K562 (cell line): ENCODE measurements at regions not wholly inside any gene's neighbourhood (a gene's known extent, or its start where the extent isn't known, plus 50 kb on each side); places are given as distances from the start of the nearest gene placed in this dataset.

Experiments
- ATAC-seq: fragments of 200-7000 bp; cut with Tn5 transposase; 3 replicates; pipeline ENCODE4 v1.9.1; 2020; ENCODE audit warnings: moderate library complexity
- BruUV-seq: library from RNA; stranded (reverse); fragments of 400-500 nt; replicated peaks from 2 replicates; lab custom pipeline; 2021; lab: Mats Ljungman, UMichigan
- CTCF ChIA-PET: fragments of 300-600 bp; formaldehyde crosslinking; extraction: SDS; loops from one replicate; lab custom pipeline; 2021; ENCODE audit warnings: low intra/inter-chr PET ratio; lab: Yijun Ruan, JAX
- POLR2A ChIA-PET: fragments of 300-600, 350-650 bp; sonication (Branson Sonifier 250); formaldehyde crosslinking; extraction: SDS; loops from one replicate; lab custom pipeline; 2021; ENCODE audit warnings: antibody characterized with exemption, inconsistent platforms; lab: Yijun Ruan, JAX
- DNase-seq, 4 experiments: peaks; one replicate each; pipeline versions ENCODE4 v3.0.0 to v3.0.0-alpha.2; 2011 to 2018; ENCODE audit warnings: low spot score in 3 of 4, mixed read lengths in 3 of 4; ENCODE audit errors: extremely low read depth in 1 of 4
- FAIRE-seq: peaks from 2 replicates; lab custom pipeline; 2011; peaks lifted over from hg19 to GRCh38; lab: Jason Lieb, UNC
- H2AFZ ChIP-seq: 2 replicates; pipeline ENCODE4 v1.6.0; 2011; ENCODE audit warnings: low read depth, low read length, control low read depth, inconsistent platforms
- H3K27ac ChIP-seq: fragments of 200-600 bp; 3 replicates; pipeline ENCODE4 v1.8.0; 2011; ENCODE audit warnings: low read depth, mild to moderate bottlenecking, control low read depth, inconsistent platforms, low read length, moderate library complexity, mixed read lengths; ENCODE audit errors: extremely low read depth
- H3K27me3 ChIP-seq, 2 experiments: fragments of 300-600 bp in 1 of 2; 2 replicates in 1 of 2; 3 replicates in 1 of 2; pipeline versions ENCODE4 v1.6.0 to v1.8.0; 2011; ENCODE audit warnings: inconsistent platforms in 2 of 2, low read length in 2 of 2, mild to moderate bottlenecking in 1 of 2, mixed read lengths in 1 of 2, moderate library complexity in 1 of 2; ENCODE audit not compliant: control insufficient read depth in 2 of 2, insufficient read depth in 2 of 2
- H3K36me3 ChIP-seq: fragments of 300-600 bp; 3 replicates; pipeline ENCODE4 v1.8.0; 2011; ENCODE audit warnings: mild to moderate bottlenecking, low read length, inconsistent platforms; ENCODE audit not compliant: control insufficient read depth, insufficient read depth
- H3K4me1 ChIP-seq, 2 experiments: fragments of 200-600 bp in 1 of 2; replicated peaks in 1 of 2; 2 replicates in 1 of 2; 3 replicates in 1 of 2; pipeline versions ENCODE4 v1.5.1 to v1.8.0; 2011; ENCODE audit warnings: inconsistent platforms in 2 of 2, low read length in 2 of 2, mild to moderate bottlenecking in 1 of 2, mixed read lengths in 1 of 2, moderate library complexity in 1 of 2; ENCODE audit not compliant: control insufficient read depth in 2 of 2, insufficient read depth in 2 of 2
- H3K4me2 ChIP-seq: 2 replicates; pipeline ENCODE4 v1.6.1; 2011; ENCODE audit warnings: low read length, control low read depth, inconsistent platforms, mixed read lengths; ENCODE audit not compliant: insufficient read depth
- H3K4me3 ChIP-seq: fragments of 200-600 bp; sonication (generic), shearing (Covaris generic); 2 replicates; pipeline ENCODE4 v1.5.1; 2016; ENCODE audit warnings: control low read depth, inconsistent platforms
- H3K79me2 ChIP-seq: fragments of 200-600 bp; 3 replicates; pipeline ENCODE4 v1.8.0; 2011; ENCODE audit warnings: low read length, inconsistent platforms; ENCODE audit not compliant: control insufficient read depth, insufficient read depth
- H3K9ac ChIP-seq, 2 experiments: 2 replicates each; pipeline versions ENCODE4 v1.6.0 to v1.6.1; 2011; ENCODE audit warnings: low read depth in 2 of 2, low read length in 2 of 2, control low read depth in 1 of 2, inconsistent platforms in 1 of 2, mild to moderate bottlenecking in 1 of 2, mixed read lengths in 1 of 2; ENCODE audit not compliant: insufficient read depth in 1 of 2
- H3K9me1 ChIP-seq: one replicate; pipeline ENCODE4 v1.6.0; 2011; ENCODE audit warnings: inconsistent platforms, mild to moderate bottlenecking, low read length, moderate library complexity; ENCODE audit not compliant: control insufficient read depth, insufficient read depth
- H3K9me3 ChIP-seq: replicated peaks from 2 replicates; pipeline ENCODE4 v1.5.1; 2011; ENCODE audit warnings: low read depth, low read length, inconsistent platforms; ENCODE audit not compliant: control insufficient read depth, insufficient read depth
- H4K20me1 ChIP-seq: replicated peaks from 2 replicates; pipeline ENCODE4 v1.6.1; 2011; ENCODE audit warnings: low read length, inconsistent platforms, mixed read lengths; ENCODE audit not compliant: control insufficient read depth, insufficient read depth
- DIDO1 ChIP-seq: fragments of 450-650 bp; IDR thresholded peaks from 2 replicates; pipeline ENCODE4 v1.6.1; 2016; ENCODE audit warnings: low read depth, missing biosample characterization, missing genetic modification characterization
- FOXM1 ChIP-seq, 2 experiments: fragments of 450-650 bp in 1 of 2; sonication (generic) in 1 of 2; formaldehyde crosslinking in 1 of 2; IDR thresholded peaks; 2 replicates each; pipeline versions ENCODE4 v1.6.1 to v1.9.0; 2017 to 2022; ENCODE audit warnings: low read depth in 2 of 2, mild to moderate bottlenecking in 2 of 2, missing genetic modification reagents in 1 of 2, moderate library complexity in 1 of 2
- GATAD2A ChIP-seq: fragments of 450-650 bp; IDR thresholded peaks from 2 replicates; pipeline ENCODE4 v1.6.1; 2017
- HDAC6 ChIP-seq: IDR thresholded peaks from 2 replicates; pipeline ENCODE4 v1.6.1; 2012; ENCODE audit warnings: low read depth, mild to moderate bottlenecking, control low read depth, inconsistent platforms, low read length, moderate library complexity
- KDM1A ChIP-seq, 2 experiments: fragments of 450-650 bp; IDR thresholded peaks; 2 replicates each; pipeline ENCODE4 v1.6.1; 2016; ENCODE audit warnings: mild to moderate bottlenecking in 2 of 2
- STAT5A ChIP-seq: IDR thresholded peaks from 2 replicates; pipeline ENCODE4 v1.6.1; 2012; ENCODE audit warnings: low read length, inconsistent platforms, borderline replicate concordance
- YBX1 ChIP-seq: fragments of 450-650 bp; IDR thresholded peaks from 2 replicates; pipeline ENCODE4 v1.7.1; 2016; ENCODE audit warnings: mild to moderate bottlenecking
- ZFP1 ChIP-seq: fragments of 450-650 bp; formaldehyde crosslinking; IDR thresholded peaks from 2 replicates; pipeline ENCODE4 v1.4.0; 2020; ENCODE audit warnings: mild to moderate bottlenecking, mixed read lengths
- ZNF12 ChIP-seq: sonication (generic); formaldehyde crosslinking; IDR thresholded peaks from 2 replicates; pipeline ENCODE4 v1.4.0; 2020; ENCODE audit warnings: mild to moderate bottlenecking, missing genetic modification reagents
- ZNF197 ChIP-seq: fragments of 200-800 bp; sonication (Bioruptor generic); IDR thresholded peaks from 2 replicates; pipeline ENCODE4 v1.6.1; 2016; ENCODE audit warnings: low read depth, missing genetic modification characterization, missing compliant biosample characterization
- ZNF354B ChIP-seq: fragments of 250-450 bp; sonication (Bioruptor Pico); IDR thresholded peaks from 2 replicates; pipeline ENCODE4 v1.4.0; 2020
- ZNF57 ChIP-seq: fragments of 450-650 bp; formaldehyde crosslinking; IDR thresholded peaks from 2 replicates; pipeline ENCODE4 v1.4.0; 2020; ENCODE audit warnings: mild to moderate bottlenecking, moderate library complexity
- WGBS: fragments of 100-300 bp; shearing (Covaris generic); methylation state at CpG from one replicate; pipeline ENCODE4 v1.1.6; 2016; ENCODE audit warnings: low coverage, mixed read lengths; ENCODE audit not compliant: insufficient coverage; ENCODE audit errors: missing lambda C conversion rate; 5-methylcytosine and 5-hydroxymethylcytosine counted together
- in situ Hi-C: fragments of 300-500 bp; cut with MboI; formaldehyde crosslinking; loops from 4 replicates; pipeline ENCODE4 v1.15.0; 2018; ENCODE audit warnings: inconsistent platforms, mixed read lengths
- intact Hi-C: fragments of 100-400 bp; cut with micrococcal nuclease; formaldehyde crosslinking; loops from 2 replicates; pipeline ENCODE4 v1.14.2; 2022

DNA sequence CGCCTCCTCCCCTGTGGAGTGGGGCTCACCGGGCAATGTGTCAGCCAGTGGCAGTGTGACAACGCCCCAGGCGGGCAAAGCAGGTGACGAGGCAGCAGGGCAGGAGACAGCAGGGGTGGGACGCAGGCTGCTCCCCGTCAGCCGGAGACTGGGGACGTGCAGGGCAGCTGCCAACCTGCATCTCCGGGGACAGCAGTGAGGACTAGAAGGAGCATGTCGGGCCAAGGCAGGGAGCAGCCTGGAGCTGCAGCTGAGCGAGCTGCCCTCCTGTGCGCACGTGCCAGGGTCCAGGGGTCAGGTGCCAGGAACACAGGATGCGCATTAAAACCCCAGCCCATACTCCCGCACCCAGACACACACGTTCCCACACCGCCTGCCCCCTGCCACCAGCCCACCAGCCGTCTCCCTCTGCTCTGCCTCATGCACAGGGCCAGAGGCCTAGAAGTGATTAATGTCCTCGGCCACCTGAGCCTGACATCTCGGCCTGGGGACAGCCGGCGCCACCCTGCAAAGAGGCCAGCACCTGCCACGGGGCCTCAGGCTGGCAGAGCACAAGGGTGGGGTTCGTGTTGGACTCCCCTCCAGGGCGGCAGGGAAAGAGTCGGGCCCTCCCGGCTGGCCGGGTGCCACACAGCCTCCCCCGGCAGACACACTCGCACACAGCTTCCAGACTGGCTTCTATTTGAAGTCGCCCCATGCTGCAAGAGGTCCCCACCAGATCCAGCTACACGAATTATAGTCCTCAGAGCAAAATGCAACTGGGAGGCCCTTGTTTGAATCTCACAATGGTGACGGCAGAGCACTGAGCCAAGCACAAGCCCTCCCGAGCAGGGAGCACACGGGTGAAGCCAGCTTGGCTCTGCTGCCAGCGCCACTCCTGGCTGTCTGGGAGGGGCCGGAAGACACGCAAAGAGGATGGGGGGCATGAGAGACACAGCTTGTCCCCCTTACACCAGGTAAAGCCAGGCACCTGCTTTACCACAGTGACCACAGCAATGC, 90.4 kb downstream of the RBFOX3 start (continued):
- TF ChIP-seq DIDO1 (tag) (no peak), ZNF12 (no peak), GATAD2A (no peak), YBX1 (no peak), ZNF354B (CRISPR knock-in tag) (no peak), ZFP1 (CRISPR knock-in tag) (no peak), KDM1A (IDR thresholded peaks at IDR 0.05) (no peak)

DNA sequence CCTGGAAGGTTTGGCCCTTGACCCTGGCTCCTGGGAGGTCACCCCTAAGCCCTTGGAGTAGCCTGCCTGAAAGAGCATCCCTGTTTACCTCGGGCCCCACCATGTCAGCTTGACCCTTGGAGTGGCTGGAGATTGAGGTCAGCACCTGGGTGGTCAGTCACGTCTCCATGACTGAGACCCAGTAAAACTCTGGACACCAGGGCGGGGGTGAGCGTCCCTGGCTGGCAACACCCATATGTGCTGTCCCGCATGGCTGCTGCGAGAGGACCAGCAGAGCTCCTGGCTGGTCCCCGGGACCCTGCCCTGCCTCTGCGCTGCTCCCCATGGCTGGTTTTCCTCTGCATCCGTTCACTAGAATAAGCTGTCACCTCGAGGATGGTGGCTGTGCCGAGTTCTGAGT, 91.2 kb downstream of the RBFOX3 start:
- intact Hi-C loops, result no loop called here
- Histone ChIP-seq H4K20me1 (peaks cover 14% of the 10 kb centered on the region), H3K4me3 (no peak overlapping the region), H3K27ac (no peak overlapping the region), H3K9ac (no peak overlapping the region; a peak in 1 of 4 replicates), H3K4me1 (peaks cover 0 to 3% of the 10 kb centered on the region in 2 experiments; a peak in 1 of 5 replicates), H3K4me2 (no peak overlapping the region), H3K36me3 (no peaks in the 10 kb centered on the region), H3K9me3 (no peaks in the 10 kb centered on the region), H3K27me3 (peaks cover 41 to 100% of the 10 kb centered on the region in 2 experiments), H2AFZ (no peak overlapping the region), H3K9me1 (no peaks in the 10 kb centered on the region), H3K79me2 (no peaks in the 10 kb centered on the region)
- FAIRE-seq (no peak), DNase-seq (no peak), ATAC-seq (no peak)
- ChIA-PET CTCF (no interaction called here), POLR2A (no interaction called here)
- 1% methylated on average over 11 of the region's 11 CpGs for WGBS
- no peak for TF ChIP-seq FOXM1 (IDR thresholded peaks at IDR 0.05; ENCODE audit: low read depth)
- TF ChIP-seq FOXM1 (CRISPR knock-in tag; IDR thresholded peaks at IDR 0.05; ENCODE audit: low read depth), result no peak
- no peak for TF ChIP-seq ZNF57
- TF ChIP-seq HDAC6, result no peak
- TF ChIP-seq ZNF197, result no peak
- no peak for TF ChIP-seq STAT5A
- in situ Hi-C loops, result no loop called here
- BruUV-seq, result no TSS peak
